ENCODE measurements at regions not wholly inside any gene's neighbourhood (a gene's known extent, or its start where the extent isn't known, plus 50 kb on each side); places are given as distances from the start of the nearest gene placed in this dataset.

GRCh38 chr2:18176679-18177215 lies 298.3 kb downstream of the KCNS3 start:
- Histone ChIP-seq H3K4me1 (ENCODE audit: control insufficient read depth in 1 of 2, insufficient read depth in 2 of 2, low read length in 2 of 2) (peaks cover 0 to 6% of the 10 kb centered on the region in 2 donors), H3K4me3 (ENCODE audit: low read depth in 1 of 2, low read length in 2 of 2) (no peak overlapping the region), H3K9me3 (ENCODE audit: control insufficient read depth in 1 of 2, low read length in 2 of 2) (no peaks in the 10 kb centered on the region), H3K27ac (ENCODE audit: low read length) (no peak overlapping the region), H3K36me3 (ENCODE audit: control insufficient read depth in 1 of 2, insufficient read depth in 2 of 2, low read length in 2 of 2) (no peaks in the 10 kb centered on the region), H3K27me3 (ENCODE audit: low read depth, low read length) (no peaks in the 10 kb centered on the region)

GRCh38 chr2:18172607-18173006 lies 294.1 kb downstream of the KCNS3 start:
- H3K36me3 ChIP-seq (ENCODE audit: control insufficient read depth in 1 of 2, insufficient read depth in 2 of 2, low read length in 2 of 2), result no peaks in the 10 kb centered on the region
- no peak overlapping the region for H3K27ac ChIP-seq (ENCODE audit: low read length)
- peaks cover 0 to 17% of the 10 kb centered on the region in 2 donors for H3K4me1 ChIP-seq (ENCODE audit: control insufficient read depth in 1 of 2, insufficient read depth in 2 of 2, low read length in 2 of 2)
- no peaks in the 10 kb centered on the region for H3K27me3 ChIP-seq (ENCODE audit: low read depth, low read length)
- H3K9me3 ChIP-seq (ENCODE audit: control insufficient read depth in 1 of 2, low read length in 2 of 2), result no peaks in the 10 kb centered on the region
- no peak overlapping the region for H3K4me3 ChIP-seq (ENCODE audit: low read depth in 1 of 2, low read length in 2 of 2)

- no peaks in the 10 kb centered on the region for H3K27me3 ChIP-seq (ENCODE audit: low read depth, low read length)
- no peak overlapping the region for H3K4me3 ChIP-seq (ENCODE audit: low read depth in 1 of 2, low read length in 2 of 2)
- H3K27ac ChIP-seq (ENCODE audit: low read length), result no peak overlapping the region
- H3K36me3 ChIP-seq (ENCODE audit: control insufficient read depth in 1 of 2, insufficient read depth in 2 of 2, low read length in 2 of 2), result no peaks in the 10 kb centered on the region
- no peaks in the 10 kb centered on the region for H3K9me3 ChIP-seq (ENCODE audit: control insufficient read depth in 1 of 2, low read length in 2 of 2)
- peaks cover 0 to 17% of the 10 kb centered on the region in 2 donors for H3K4me1 ChIP-seq (ENCODE audit: control insufficient read depth in 1 of 2, insufficient read depth in 2 of 2, low read length in 2 of 2)
Observed at GRCh38 chr2:18171191-18172139, 293.0 kb downstream of the KCNS3 start.

- Histone ChIP-seq H3K9me3 (ENCODE audit: control insufficient read depth in 1 of 2, low read length in 2 of 2) (no peaks in the 10 kb centered on the region), H3K36me3 (ENCODE audit: control insufficient read depth in 1 of 2, insufficient read depth in 2 of 2, low read length in 2 of 2) (no peaks in the 10 kb centered on the region), H3K27me3 (ENCODE audit: low read depth, low read length) (no peaks in the 10 kb centered on the region), H3K4me3 (ENCODE audit: low read depth in 1 of 2, low read length in 2 of 2) (no peak overlapping the region), H3K4me1 (ENCODE audit: control insufficient read depth in 1 of 2, insufficient read depth in 2 of 2, low read length in 2 of 2) (peaks cover 0 to 17% of the 10 kb centered on the region in 2 donors), H3K27ac (ENCODE audit: low read length) (no peak overlapping the region)
Observed at GRCh38 chr2:18170642-18171041, 292.2 kb downstream of the KCNS3 start.

GRCh38 chr2:18169893-18170175 lies 291.4 kb downstream of the KCNS3 start:
- H3K4me1 ChIP-seq (ENCODE audit: control insufficient read depth in 1 of 2, insufficient read depth in 2 of 2, low read length in 2 of 2), result peaks cover 0 to 17% of the 10 kb centered on the region in 2 donors
- no peaks in the 10 kb centered on the region for H3K9me3 ChIP-seq (ENCODE audit: control insufficient read depth in 1 of 2, low read length in 2 of 2)
- no peak overlapping the region for H3K27ac ChIP-seq (ENCODE audit: low read length)
- H3K4me3 ChIP-seq (ENCODE audit: low read depth in 1 of 2, low read length in 2 of 2), result no peak overlapping the region
- H3K27me3 ChIP-seq (ENCODE audit: low read depth, low read length), result no peaks in the 10 kb centered on the region
- no peaks in the 10 kb centered on the region for H3K36me3 ChIP-seq (ENCODE audit: control insufficient read depth in 1 of 2, insufficient read depth in 2 of 2, low read length in 2 of 2)

- Histone ChIP-seq H3K36me3 (ENCODE audit: control insufficient read depth in 1 of 2, insufficient read depth in 2 of 2, low read length in 2 of 2) (no peaks in the 10 kb centered on the region), H3K27me3 (ENCODE audit: low read depth, low read length) (no peaks in the 10 kb centered on the region), H3K4me1 (ENCODE audit: control insufficient read depth in 1 of 2, insufficient read depth in 2 of 2, low read length in 2 of 2) (peaks cover 0 to 17% of the 10 kb centered on the region in 2 donors)
Observed at GRCh38 chr2:18169121-18169892, 290.8 kb downstream of the KCNS3 start.

GRCh38 chr2:18167871-18168270 lies 289.4 kb downstream of the KCNS3 start:
- H3K9me3 ChIP-seq (ENCODE audit: control insufficient read depth in 1 of 2, low read length in 2 of 2), result no peaks in the 10 kb centered on the region
- no peaks in the 10 kb centered on the region for H3K36me3 ChIP-seq (ENCODE audit: control insufficient read depth in 1 of 2, insufficient read depth in 2 of 2, low read length in 2 of 2)
- no peak overlapping the region for H3K4me3 ChIP-seq (ENCODE audit: low read depth in 1 of 2, low read length in 2 of 2)
- peaks cover 0 to 17% of the 10 kb centered on the region in 2 donors for H3K4me1 ChIP-seq (ENCODE audit: control insufficient read depth in 1 of 2, insufficient read depth in 2 of 2, low read length in 2 of 2)
- no peaks in the 10 kb centered on the region for H3K27me3 ChIP-seq (ENCODE audit: low read depth, low read length)
- no peak overlapping the region for H3K27ac ChIP-seq (ENCODE audit: low read length)

More at GRCh38 chr2:18169121-18169892, 290.8 kb downstream of the KCNS3 start:
- Histone ChIP-seq H3K27ac (ENCODE audit: low read length) (no peak overlapping the region), H3K9me3 (ENCODE audit: control insufficient read depth in 1 of 2, low read length in 2 of 2) (no peaks in the 10 kb centered on the region), H3K4me3 (ENCODE audit: low read depth in 1 of 2, low read length in 2 of 2) (no peak overlapping the region)

- Histone ChIP-seq H3K9me3 (ENCODE audit: control insufficient read depth in 1 of 2, low read length in 2 of 2) (no peaks in the 10 kb centered on the region), H3K27me3 (ENCODE audit: low read depth, low read length) (no peaks in the 10 kb centered on the region), H3K36me3 (ENCODE audit: control insufficient read depth in 1 of 2, insufficient read depth in 2 of 2, low read length in 2 of 2) (no peaks in the 10 kb centered on the region), H3K27ac (ENCODE audit: low read length) (no peak overlapping the region), H3K4me1 (ENCODE audit: control insufficient read depth in 1 of 2, insufficient read depth in 2 of 2, low read length in 2 of 2) (no peaks in the 10 kb centered on the region), H3K4me3 (ENCODE audit: low read depth in 1 of 2, low read length in 2 of 2) (no peak overlapping the region)
Observed at GRCh38 chr2:18161681-18162080, 283.2 kb downstream of the KCNS3 start.

- Histone ChIP-seq H3K9me3 (ENCODE audit: control insufficient read depth in 1 of 2, low read length in 2 of 2) (no peaks in the 10 kb centered on the region), H3K27me3 (ENCODE audit: low read depth, low read length) (no peaks in the 10 kb centered on the region), H3K36me3 (ENCODE audit: control insufficient read depth in 1 of 2, insufficient read depth in 2 of 2, low read length in 2 of 2) (no peaks in the 10 kb centered on the region), H3K4me3 (ENCODE audit: low read depth in 1 of 2, low read length in 2 of 2) (no peak overlapping the region), H3K4me1 (ENCODE audit: control insufficient read depth in 1 of 2, insufficient read depth in 2 of 2, low read length in 2 of 2) (no peaks in the 10 kb centered on the region), H3K27ac (ENCODE audit: low read length) (no peak overlapping the region)
Observed at GRCh38 chr2:18159896-18160295, 281.4 kb downstream of the KCNS3 start.

- H3K36me3 ChIP-seq (ENCODE audit: control insufficient read depth in 1 of 2, insufficient read depth in 2 of 2, low read length in 2 of 2), result no peaks in the 10 kb centered on the region
- no peak overlapping the region for H3K4me3 ChIP-seq (ENCODE audit: low read depth in 1 of 2, low read length in 2 of 2)
- no peaks in the 10 kb centered on the region for H3K27me3 ChIP-seq (ENCODE audit: low read depth, low read length)
- H3K27ac ChIP-seq (ENCODE audit: low read length), result no peak overlapping the region
- H3K9me3 ChIP-seq (ENCODE audit: control insufficient read depth in 1 of 2, low read length in 2 of 2), result no peaks in the 10 kb centered on the region
- H3K4me1 ChIP-seq (ENCODE audit: control insufficient read depth in 1 of 2, insufficient read depth in 2 of 2, low read length in 2 of 2), result no peaks in the 10 kb centered on the region
Observed at GRCh38 chr2:18156421-18156820, 278.0 kb downstream of the KCNS3 start.

GRCh38 chr2:18156002-18156401 lies 277.5 kb downstream of the KCNS3 start:
- Histone ChIP-seq H3K27ac (ENCODE audit: low read length) (no peak overlapping the region), H3K9me3 (ENCODE audit: control insufficient read depth in 1 of 2, low read length in 2 of 2) (no peaks in the 10 kb centered on the region), H3K4me1 (ENCODE audit: control insufficient read depth in 1 of 2, insufficient read depth in 2 of 2, low read length in 2 of 2) (no peaks in the 10 kb centered on the region), H3K27me3 (ENCODE audit: low read depth, low read length) (no peaks in the 10 kb centered on the region), H3K4me3 (ENCODE audit: low read depth in 1 of 2, low read length in 2 of 2) (no peak overlapping the region), H3K36me3 (ENCODE audit: control insufficient read depth in 1 of 2, insufficient read depth in 2 of 2, low read length in 2 of 2) (no peaks in the 10 kb centered on the region)

Data from muscle layer of duodenum (tissue), 2 donors.